Endothelial cell of umbilical vein (primary cell): ENCODE measurements at regions not wholly inside any gene's neighbourhood (a gene's known extent, or its start where the extent isn't known, plus 50 kb on each side); places are given as distances from the start of the nearest gene placed in this dataset.

Source experiments
- CTCF ChIP-seq, 2 donors: IDR thresholded peaks; 1 replicate in 1 of 2; 2 replicates in 1 of 2; pipeline ENCODE4 v1.5.1; 2011; ENCODE audit warnings: low read length in 2 of 2, mild to moderate bottlenecking in 2 of 2, moderate library complexity in 2 of 2, control low read depth in 1 of 2, inconsistent platforms in 1 of 2, low read depth in 1 of 2; ENCODE audit not compliant: insufficient read depth in 1 of 2; ENCODE audit errors: extremely low read depth in 1 of 2
- EZH2 ChIP-seq: IDR thresholded peaks from 2 replicates; pipeline ENCODE4 v1.6.1; 2012; ENCODE audit warnings: borderline replicate concordance, low read depth, mild to moderate bottlenecking, moderate library complexity, low read length, inconsistent platforms; ENCODE audit not compliant: severe bottlenecking
- FOS ChIP-seq: IDR thresholded peaks from 2 replicates; pipeline ENCODE4 v1.6.1; 2011; ENCODE audit warnings: mild to moderate bottlenecking, low read length, moderate library complexity, borderline replicate concordance; ENCODE audit not compliant: insufficient read depth
- GATA2 ChIP-seq: IDR thresholded peaks from 2 replicates; pipeline ENCODE4 v1.7.0; 2011; ENCODE audit warnings: low read depth, mild to moderate bottlenecking, moderate library complexity, mixed read lengths, low read length; ENCODE audit not compliant: insufficient read length, insufficient read depth
- JUN ChIP-seq: IDR thresholded peaks from 2 replicates; pipeline ENCODE4 v1.6.1; 2011; ENCODE audit warnings: borderline replicate concordance, low read depth; ENCODE audit not compliant: insufficient read length, insufficient read depth
- MAX ChIP-seq: IDR thresholded peaks from 2 replicates; pipeline ENCODE4 v1.6.1; 2011; ENCODE audit not compliant: insufficient read depth, insufficient read length
- MYC ChIP-seq: IDR thresholded peaks from one replicate; pipeline ENCODE4 v1.6.1; 2011; ENCODE audit warnings: mild to moderate bottlenecking, low read depth, low read length
- POLR2A ChIP-seq: IDR thresholded peaks from 2 replicates; pipeline ENCODE4 v1.6.1; 2012; ENCODE audit warnings: low read depth, mild to moderate bottlenecking, control low read depth, low read length
- POLR2AphosphoS5 ChIP-seq: IDR thresholded peaks from 2 replicates; pipeline ENCODE4 v1.6.1; 2012; ENCODE audit warnings: low read depth, mild to moderate bottlenecking, control low read depth, low read length, moderate library complexity; ENCODE audit not compliant: insufficient read depth

- TF ChIP-seq POLR2A, result no peak
- TF ChIP-seq CTCF (IDR thresholded peaks at IDR 0.05; ENCODE audit: extremely low read depth in 1 of 2, insufficient read depth in 1 of 2, low read depth in 1 of 2, low read length in 2 of 2), result no peak
- no peak for TF ChIP-seq EZH2
- TF ChIP-seq POLR2AphosphoS5, result no peak
- no peak for TF ChIP-seq MYC
- no peak for TF ChIP-seq MAX
- no peak for TF ChIP-seq FOS
- no peak for TF ChIP-seq JUN
- TF ChIP-seq GATA2, result no peak
These were observed 134.0 kb downstream of the ANXA5 start for GRCh38 chr4:121562811-121563210.
